ENCODE measurements at regions not wholly inside any gene's neighbourhood (a gene's known extent, or its start where the extent isn't known, plus 50 kb on each side); places are given as distances from the start of the nearest gene placed in this dataset.

- Mint-ChIP-seq H3K27ac (no peak overlapping the region), H3K4me3 (no peak overlapping the region), H3K36me3 (ENCODE audit: low read depth) (no peaks in the 10 kb centered on the region), H3K9me3 (no peaks in the 10 kb centered on the region), H3K27me3 (ENCODE audit: low read depth) (no peaks in the 10 kb centered on the region), H3K4me1 (no peaks in the 10 kb centered on the region)
- TF ChIP-seq CTCF (IDR thresholded peaks at IDR 0.05; ENCODE audit: unreplicated experiment in 3 of 3): no peak
Measured at GRCh38 chr13:103410002-103410401, 343.8 kb upstream of the SLC10A2 start.

GRCh38 chr13:103406967-103407366 lies 340.8 kb upstream of the SLC10A2 start:
- Mint-ChIP-seq H3K4me1 (no peaks in the 10 kb centered on the region), H3K27me3 (ENCODE audit: low read depth) (no peaks in the 10 kb centered on the region), H3K27ac (no peak overlapping the region), H3K36me3 (ENCODE audit: low read depth) (no peaks in the 10 kb centered on the region), H3K4me3 (no peak overlapping the region), H3K9me3 (no peaks in the 10 kb centered on the region)
- no peak for TF ChIP-seq CTCF (IDR thresholded peaks at IDR 0.05; ENCODE audit: unreplicated experiment in 3 of 3)

- H3K36me3 Mint-ChIP-seq (ENCODE audit: low read depth): no peaks in the 10 kb centered on the region
- TF ChIP-seq CTCF (IDR thresholded peaks at IDR 0.05; ENCODE audit: unreplicated experiment in 3 of 3): no peak
- H3K4me3 Mint-ChIP-seq: no peak overlapping the region
- H3K27ac Mint-ChIP-seq: no peak overlapping the region
- no peaks in the 10 kb centered on the region for H3K9me3 Mint-ChIP-seq
- H3K27me3 Mint-ChIP-seq (ENCODE audit: low read depth): no peaks in the 10 kb centered on the region
- no peaks in the 10 kb centered on the region for H3K4me1 Mint-ChIP-seq
Measured at GRCh38 chr13:103405297-103405696, 339.1 kb upstream of the SLC10A2 start.

GRCh38 chr13:103403814-103404213 lies 337.6 kb upstream of the SLC10A2 start:
- Mint-ChIP-seq H3K27me3 (ENCODE audit: low read depth) (no peaks in the 10 kb centered on the region), H3K36me3 (ENCODE audit: low read depth) (no peaks in the 10 kb centered on the region), H3K4me3 (no peak overlapping the region), H3K27ac (peak overlapping the region in 1 of 3 experiments; percentile 46), H3K4me1 (no peaks in the 10 kb centered on the region), H3K9me3 (peaks cover 8% of the 10 kb centered on the region)
- no peak for TF ChIP-seq CTCF (IDR thresholded peaks at IDR 0.05; ENCODE audit: unreplicated experiment in 3 of 3)

- no peak for TF ChIP-seq CTCF (IDR thresholded peaks at IDR 0.05; ENCODE audit: unreplicated experiment in 3 of 3)
- Mint-ChIP-seq H3K4me3 (no peak overlapping the region), H3K27ac (no peak overlapping the region), H3K9me3 (peaks cover 8% of the 10 kb centered on the region), H3K4me1 (no peaks in the 10 kb centered on the region), H3K27me3 (ENCODE audit: low read depth) (no peaks in the 10 kb centered on the region), H3K36me3 (ENCODE audit: low read depth) (no peaks in the 10 kb centered on the region)
Measured at GRCh38 chr13:103403148-103403740, 337.0 kb upstream of the SLC10A2 start.

GRCh38 chr13:103395139-103395538 lies 328.9 kb upstream of the SLC10A2 start:
- Mint-ChIP-seq H3K4me3 (no peak overlapping the region), H3K4me1 (peaks cover 7% of the 10 kb centered on the region), H3K27ac (peak overlapping the region in 2 of 3 experiments; percentile 8 to 16), H3K36me3 (ENCODE audit: low read depth) (no peaks in the 10 kb centered on the region), H3K9me3 (peaks cover 8% of the 10 kb centered on the region), H3K27me3 (ENCODE audit: low read depth) (no peaks in the 10 kb centered on the region)
- no peak for TF ChIP-seq CTCF (IDR thresholded peaks at IDR 0.05; ENCODE audit: unreplicated experiment in 3 of 3)
